GM21825 (cell line): ENCODE measurements at regions not wholly inside any gene's neighbourhood (a gene's known extent, or its start where the extent isn't known, plus 50 kb on each side); places are given as distances from the start of the nearest gene placed in this dataset.
"Not testable (repeated sequence)": the region's sequence is repeated elsewhere in the genome, so short reads cannot be mapped to it uniquely, and the experiment has no call there.

ENCODE experiments used
- ATAC-seq: cut with Tn5 transposase; IDR thresholded peaks from one replicate; pipeline ENCODE4 v1.9.1; 2021; ENCODE audit warnings: mild to moderate bottlenecking, moderate library complexity; ENCODE audit not compliant: unreplicated experiment

DNA sequence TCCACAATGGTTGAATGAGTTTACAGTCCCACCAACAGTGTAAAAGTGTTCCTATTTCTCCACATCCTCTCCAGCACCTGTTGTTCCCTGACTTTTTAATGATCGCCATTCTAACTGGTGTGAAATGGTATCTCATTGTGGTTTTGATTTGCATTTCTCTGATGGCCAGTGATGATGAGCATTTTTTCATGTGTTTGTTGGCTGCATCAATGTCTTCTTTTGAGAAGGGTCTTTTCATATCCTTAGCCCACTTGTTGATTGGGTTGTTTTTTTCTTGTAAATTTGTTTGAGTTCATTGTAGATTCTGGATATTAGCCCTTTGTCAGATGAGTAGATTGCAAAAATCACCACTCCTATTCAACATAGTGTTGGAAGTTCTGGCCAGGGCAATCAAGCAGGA is 287.6 kb upstream of the RASGRP1 start:
- not testable (repeated sequence) for ATAC-seq

DNA sequence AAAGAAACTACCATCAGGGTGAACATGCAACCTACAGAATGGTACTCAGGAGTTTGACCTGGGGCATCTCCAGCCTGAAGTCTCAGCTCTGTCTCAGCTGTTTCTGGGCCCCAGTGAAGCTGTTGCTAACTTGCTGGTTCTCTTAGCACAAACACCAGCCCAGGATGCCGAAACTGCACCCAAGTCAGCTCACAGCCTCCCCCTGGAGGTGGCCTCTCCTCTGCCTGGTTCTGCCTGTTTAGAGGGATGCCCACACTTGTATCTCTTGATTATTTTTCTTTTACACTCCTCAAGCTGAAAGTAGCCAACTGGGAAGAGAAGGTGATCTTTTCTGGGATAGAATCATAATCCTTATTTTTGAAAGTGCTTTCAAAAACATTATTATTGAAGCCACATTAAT is 289.0 kb upstream of the RASGRP1 start:
- ATAC-seq, result no peak

DNA sequence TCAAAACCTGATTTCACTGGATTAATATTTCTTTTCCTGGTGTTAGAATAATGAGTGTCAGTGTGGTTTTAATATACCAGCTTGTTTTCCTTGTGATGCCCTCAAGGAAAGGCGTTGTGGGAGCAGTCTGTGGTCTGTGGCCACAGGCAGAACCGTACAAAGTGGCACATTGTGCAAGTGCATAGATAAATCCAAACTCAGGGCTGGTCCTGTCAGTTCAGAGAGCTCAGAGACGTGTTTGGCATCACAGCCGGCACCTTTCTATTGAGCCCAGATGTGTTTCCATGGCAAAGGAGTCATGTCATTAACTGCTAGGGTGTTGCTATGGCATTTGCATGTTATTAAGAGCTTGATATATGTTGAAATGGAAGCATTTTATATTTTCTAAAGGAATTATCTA is 289.9 kb upstream of the RASGRP1 start:
- no peak for ATAC-seq

DNA sequence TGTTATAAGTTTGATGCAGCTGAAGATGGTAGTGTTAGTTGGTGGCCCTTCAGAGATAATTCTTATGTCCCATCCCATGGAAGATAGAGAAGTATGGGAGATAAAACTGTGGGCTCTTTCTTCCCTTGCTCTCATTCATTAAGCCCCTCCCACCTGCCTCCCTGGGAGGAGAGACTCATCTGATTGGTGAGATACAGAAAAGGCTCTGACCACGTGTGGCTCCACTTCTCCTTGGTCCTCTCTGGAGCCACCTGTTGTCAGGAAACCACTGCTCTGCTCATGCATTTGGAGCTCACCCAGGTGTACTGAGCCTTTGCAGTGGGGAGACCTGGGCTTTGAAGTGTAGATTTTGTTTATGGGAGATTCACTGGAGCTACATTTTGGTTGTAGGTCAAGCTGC is 293.2 kb upstream of the RASGRP1 start:
- ATAC-seq, result no peak

DNA sequence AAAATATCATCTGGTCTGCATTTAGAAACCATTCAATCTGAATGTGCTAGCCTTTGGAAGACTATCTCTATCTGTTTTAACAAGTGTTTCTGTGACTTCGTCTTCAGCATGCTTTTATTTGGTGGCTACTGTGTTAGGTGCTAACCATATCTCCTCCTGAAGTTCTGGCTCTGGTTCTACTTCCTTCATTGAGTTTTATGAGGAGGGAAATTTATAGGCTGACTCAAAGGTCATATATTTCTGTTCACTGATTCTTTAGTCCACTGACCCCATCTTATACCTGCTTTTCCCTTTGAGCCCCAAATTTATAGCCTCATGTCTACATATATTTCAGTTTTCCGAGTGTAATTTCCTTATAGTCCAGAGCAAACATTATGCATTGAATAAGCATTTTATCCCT is 295.0 kb upstream of the RASGRP1 start:
- no peak for ATAC-seq

DNA sequence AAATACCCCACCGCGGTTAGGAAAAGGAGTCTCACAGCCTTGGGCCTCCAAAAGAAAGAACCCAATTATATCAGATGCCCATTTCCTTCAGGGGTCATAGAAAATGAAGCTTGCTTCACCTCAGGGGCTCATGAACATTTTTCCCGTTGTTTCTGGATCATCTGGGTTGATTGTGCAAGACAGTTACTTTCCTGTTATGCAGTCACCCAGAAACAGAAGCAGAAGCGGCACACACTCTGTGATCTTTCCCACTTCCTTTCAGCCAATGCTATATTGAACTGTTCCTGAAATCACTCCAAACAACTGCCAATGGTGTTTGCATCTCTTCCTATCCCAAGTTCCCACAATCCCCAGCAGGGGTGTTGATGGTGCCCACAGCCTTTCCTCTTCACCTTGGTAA is 295.6 kb upstream of the RASGRP1 start:
- no peak for ATAC-seq

DNA sequence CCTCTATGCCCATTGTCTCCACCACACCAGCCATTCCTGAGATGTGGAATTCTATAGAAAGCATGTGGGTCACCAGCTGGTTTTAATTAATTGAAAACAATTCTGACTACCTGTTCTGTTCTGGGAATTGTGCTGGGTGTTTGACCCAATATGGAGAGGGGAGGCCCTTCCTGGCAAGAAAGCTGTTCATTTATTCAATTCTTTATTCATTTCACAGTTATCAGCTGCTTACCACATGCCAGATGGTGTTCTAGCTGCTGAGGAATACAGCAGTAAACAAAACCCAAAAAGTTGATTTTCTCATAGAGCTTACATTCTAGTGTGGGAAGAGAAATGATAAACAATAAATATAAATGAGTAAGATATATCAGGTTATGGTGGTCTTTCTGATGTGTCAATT is 296.1 kb upstream of the RASGRP1 start:
- ATAC-seq, result no peak

DNA sequence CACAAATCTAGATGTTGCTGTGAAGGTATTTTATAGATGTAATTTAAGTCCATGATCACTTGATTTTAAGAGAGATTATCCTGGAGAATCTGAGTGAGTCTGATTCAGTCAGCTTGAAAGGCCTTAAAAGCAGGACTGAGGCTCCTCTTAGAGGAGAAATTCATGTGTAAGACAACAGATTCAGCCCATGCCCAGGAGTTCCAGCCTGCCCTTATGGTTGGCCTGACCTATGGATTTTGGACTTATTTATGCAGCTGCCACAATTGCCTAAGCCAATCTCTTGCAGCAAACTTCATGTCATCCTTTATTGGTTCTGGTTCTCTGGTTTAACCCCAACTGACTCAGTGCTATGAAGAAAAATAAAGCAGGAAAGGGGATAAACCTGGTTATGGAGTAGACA is 296.5 kb upstream of the RASGRP1 start:
- no peak for ATAC-seq

DNA sequence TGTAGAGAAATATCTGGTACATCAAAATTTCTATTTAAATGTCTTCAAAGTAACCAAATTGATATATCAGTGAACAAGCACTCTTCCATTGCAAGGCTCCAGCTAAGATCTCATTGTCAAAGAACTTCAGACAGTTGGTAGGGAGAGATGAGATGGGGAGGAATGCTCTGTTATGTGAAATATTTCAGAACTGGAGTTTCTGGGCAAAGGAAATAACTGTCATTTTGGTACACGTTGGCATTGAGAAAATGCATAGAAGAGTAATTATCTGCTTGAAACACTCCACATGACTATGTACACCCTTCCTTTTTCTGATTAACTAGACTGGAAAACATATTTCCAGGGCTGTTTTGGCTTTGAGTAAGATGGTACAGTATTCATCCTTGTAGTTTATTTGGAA is 297.5 kb upstream of the RASGRP1 start:
- no peak for ATAC-seq

DNA sequence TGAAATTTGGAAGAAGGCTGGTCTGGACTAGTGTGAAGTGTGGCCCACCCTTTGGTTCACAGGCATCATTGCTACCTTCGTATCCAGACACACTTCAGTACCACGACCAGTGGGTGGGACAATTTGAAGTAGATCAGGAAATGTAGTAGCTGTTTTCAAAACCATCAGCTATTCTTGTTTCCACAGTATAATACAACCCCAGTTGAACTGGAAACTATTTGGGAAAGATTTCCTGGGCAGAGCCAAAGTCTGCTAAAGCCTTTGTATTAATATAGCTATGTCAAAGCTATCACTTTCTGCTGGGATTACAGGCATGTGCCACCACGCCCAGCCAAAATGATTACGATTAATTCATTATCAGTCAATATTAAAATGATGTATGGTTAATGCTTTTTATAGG is 298.8 kb upstream of the RASGRP1 start:
- no peak for ATAC-seq

DNA sequence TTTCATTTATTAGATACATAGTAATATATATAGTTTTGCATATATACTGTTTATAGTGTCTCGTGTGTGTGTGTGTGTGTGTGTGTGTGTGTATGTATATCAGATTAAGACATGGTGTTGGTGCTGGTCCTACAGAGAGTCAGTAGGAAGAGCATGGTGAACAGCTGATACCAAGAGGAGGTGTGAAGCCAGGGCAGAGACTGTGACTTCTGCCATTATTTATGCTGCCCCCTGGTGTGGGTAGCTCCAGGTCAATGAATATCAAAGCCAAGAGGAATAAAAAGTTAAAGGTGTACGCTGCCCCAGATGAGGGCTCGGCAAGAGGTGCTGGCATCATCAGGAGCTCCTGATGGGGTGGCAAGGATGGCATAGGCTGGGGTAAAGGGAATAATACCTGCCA is 299.5 kb upstream of the RASGRP1 start:
- ATAC-seq, result no peak

DNA sequence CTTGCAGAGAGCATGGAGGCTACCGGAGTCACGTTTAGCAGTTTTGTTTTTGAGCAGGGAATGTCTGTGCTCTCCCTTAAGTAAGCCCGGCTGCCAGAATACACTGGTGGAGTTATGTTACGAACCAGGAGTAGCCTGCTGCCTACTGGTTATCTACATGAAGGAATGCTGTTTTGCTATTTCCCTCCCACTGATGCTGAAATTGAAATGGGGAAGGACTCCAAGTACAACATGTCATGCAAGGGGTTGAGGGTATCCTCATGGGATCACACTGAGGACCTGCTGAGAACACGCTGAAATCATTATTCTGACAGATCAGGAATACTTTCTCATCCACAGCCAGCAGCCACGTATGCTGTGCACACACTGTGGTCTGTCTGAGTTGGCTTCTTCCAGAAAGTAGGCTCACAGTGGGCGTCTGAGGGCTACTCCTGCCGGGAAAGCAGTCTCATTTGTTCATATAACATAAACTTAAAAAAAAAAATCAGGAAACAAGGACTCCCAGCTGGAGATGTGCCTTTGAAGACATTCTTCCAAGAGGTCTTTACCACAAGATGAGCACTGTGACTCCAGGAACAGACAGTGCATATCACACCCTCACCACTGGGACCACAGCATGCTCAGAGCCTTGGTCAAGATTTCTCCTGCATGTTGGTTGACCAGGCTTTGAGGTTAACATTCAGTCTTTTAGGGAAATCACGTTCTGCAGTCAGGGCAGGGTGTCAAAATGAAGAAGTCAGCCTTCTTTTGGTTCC is 300.4 kb upstream of the RASGRP1 start:
- no peak for ATAC-seq

DNA sequence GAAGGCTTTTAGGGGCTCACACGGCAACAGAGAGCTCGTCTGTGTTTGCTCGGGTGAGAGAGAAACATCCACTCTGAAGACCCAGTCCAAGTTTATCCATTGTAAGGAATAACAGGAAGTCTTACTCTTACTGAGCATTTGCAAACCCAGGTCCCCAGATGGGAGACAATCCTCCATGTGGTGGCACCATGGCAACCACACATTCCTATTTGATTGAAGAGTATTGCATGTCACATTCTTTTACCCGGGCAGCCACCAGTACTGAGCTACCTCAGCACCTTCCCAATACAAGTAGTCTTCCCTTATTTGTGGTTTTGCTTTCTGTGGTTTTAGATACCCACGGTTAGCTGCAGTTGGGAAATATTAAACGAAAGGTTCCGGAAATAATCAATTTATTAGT is 302.9 kb upstream of the RASGRP1 start:
- no peak for ATAC-seq

DNA sequence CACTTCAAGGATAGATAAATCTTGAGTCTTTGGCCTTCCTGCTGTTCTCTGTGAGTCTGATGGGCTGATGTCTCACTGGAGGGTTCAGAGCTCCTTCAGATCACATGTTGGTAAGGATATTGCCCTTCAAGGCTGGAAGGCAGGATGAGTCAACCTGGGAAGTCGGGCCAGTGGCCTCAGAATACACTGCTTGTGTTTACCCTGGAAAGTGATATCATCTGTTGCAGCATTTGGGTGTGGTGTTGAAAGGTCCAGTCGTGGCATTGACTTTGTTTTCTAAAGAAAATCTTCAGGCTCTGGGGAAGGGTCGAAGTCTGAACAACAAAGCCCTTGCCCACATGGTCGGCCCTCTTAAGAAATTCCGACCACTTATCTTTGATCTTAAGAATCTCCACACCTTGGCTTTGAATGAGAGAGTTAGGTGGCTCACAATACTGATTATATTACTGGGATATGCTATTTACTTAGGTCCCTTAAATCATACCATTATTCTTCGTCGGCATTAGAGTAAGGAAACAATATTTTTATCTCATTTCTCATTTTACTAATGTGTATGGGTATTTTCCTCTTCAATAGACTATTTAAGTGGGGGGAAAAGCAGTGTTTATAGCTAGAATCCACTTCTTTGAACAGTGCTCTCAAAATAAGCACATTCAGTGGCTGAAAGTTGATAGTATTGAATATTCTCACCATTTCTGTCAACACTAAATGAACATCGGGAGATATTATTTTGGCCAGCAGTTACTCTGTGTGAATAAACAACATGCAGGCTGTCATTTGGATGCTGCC is 303.9 kb upstream of the RASGRP1 start:
- no peak for ATAC-seq

DNA sequence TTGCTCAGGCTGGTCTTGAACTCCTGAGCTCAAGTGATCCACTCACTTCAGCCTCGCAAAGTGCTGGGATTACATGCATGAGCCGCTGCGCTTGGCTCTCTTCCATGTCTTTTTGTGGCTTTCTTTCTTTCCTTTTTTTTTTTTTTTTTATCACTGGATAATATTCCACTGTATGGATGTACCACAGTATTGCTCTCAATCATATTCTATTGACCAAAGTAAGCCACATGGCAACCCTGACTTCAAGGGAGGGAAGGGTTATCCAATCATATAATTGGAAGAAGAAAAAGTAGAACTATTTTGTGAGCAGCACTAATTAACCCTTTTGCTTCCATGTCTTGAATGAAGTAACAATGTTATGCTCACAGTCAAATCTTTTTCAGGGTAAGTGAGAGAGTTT is 307.0 kb upstream of the RASGRP1 start:
- ATAC-seq, result no peak

DNA sequence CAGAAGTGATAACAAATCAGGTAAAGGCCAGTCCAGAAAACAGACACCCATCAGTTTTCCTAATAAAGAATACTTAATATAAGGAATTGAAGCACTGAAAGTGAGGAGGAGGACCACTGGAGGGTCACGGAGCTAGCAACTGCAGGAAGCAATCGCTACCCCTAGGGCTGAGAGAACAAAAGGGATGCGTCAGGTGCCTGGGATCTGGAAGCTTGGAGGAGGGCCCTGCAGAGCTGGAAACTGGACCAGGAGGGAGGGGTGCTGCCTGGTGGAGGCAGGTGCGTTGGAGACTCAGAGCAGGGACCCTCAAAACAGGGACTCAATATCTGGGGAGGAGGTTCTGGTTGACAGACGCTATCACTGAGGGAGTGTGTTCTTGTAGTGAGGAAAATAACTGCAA is 308.1 kb upstream of the RASGRP1 start:
- ATAC-seq, result no peak

DNA sequence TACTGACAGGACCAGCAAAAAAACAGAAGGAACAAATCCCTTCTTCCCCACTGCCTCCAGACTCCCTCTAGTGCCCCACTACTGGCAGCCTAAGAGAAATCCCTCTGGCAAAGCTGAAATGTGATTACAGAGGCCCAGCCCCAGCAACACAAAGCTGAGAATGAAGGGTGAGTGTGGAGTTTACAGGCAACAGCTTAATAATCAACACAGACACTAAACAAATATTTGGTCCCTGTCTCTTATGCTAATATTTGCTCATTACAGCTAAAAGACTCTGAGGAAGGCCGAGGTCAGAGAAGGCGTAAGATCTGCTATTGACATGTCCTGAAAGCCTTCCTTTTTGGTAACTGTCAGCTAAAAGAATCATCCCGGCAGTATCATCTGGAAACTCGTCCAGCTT is 308.5 kb upstream of the RASGRP1 start:
- no peak for ATAC-seq

DNA sequence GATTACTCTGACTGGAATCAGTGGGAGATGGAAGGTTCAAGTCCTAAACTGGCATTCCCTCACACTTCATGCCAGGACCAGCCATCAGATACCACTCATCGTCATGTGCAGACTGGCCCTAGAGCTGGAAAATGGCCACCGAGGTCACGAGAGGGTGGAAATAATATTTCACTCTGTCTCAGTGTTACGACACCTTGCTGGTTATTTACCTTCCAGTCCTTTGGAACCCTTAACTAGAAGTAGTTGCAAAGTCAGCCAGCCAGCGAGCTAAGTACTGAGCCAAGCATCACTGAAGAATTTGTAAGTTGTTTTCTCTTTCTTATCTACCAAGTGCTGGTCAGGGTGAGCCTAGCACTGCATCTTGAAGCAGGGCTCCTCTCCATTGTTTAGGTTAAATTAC is 309.9 kb upstream of the RASGRP1 start:
- no peak for ATAC-seq

DNA sequence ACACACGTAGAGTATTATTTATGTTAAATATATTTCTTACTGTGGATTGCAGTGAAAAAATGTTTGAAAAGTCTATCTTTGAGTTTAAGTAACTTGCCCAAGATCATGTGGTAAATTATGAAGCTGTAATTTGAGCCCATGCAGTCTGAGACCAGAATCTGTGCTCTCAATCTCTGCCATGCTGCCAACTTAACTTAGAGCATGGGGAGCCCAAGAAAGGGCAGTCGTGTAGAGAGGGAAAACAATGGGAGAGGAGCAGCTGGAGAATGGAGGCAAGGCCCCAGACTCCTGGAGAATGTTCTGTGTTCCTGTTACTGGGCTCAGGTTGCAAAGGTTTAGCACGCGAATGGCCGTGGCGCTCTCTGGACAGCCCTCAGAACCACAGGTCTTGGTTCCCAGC is 311.6 kb upstream of the RASGRP1 start:
- ATAC-seq, result no peak

DNA sequence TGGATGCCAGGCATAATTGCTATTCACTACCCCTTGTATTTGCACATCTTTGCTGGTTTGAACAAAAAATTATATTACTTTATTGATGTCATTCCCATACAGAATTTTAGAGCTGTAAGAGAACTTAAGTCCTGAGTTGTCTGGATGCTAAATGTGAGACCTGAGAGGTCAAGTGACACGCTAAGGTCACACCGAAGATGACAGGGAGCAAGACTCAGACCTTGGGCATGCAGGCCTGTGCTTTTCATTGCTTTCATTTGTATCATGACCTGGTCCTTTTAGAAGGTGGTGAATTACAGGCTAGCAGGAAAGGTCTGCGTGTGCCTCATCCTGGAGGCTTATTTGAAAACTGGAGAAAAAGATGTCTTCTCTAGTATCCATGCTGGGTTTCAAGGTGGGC is 312.0 kb upstream of the RASGRP1 start:
- ATAC-seq, result no peak

DNA sequence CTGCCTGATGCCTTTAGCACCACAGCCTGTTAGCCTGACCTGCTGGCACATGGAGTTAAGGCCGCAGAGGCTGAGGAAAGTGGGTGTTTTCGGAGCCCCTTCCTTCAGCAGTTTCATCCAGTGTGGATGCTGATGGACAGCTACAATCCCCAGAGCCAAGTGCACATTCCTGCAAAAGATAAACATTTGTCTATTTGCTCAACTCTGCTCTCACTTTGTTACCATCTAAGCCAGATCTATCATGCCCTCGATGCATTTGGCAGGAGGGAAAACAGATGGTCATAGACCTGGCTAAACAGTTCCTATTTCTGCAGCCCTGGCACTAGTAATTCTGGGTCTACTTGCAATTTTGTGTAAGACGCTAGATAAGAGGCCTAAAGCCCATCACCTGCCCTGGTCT is 312.9 kb upstream of the RASGRP1 start:
- ATAC-seq, result no peak

DNA sequence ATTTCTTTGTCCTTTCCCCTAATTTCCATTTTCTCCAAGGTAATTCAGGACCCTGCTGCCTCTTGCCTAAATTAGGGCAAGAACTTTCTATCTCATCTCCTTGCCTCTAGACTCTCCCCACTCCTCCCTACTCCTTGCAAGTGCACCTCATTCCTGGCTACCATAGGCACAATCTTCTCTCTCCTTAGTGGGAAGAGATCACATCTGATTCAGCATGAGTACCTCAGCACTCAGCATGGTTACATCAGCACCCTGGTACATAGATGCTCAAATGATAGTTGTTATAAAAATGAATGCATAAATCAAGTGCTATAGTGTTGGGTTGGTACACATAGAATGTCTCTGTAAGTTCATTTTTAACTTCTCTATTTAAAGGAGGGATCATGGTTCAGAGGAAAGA is 313.4 kb upstream of the RASGRP1 start:
- no peak for ATAC-seq

DNA sequence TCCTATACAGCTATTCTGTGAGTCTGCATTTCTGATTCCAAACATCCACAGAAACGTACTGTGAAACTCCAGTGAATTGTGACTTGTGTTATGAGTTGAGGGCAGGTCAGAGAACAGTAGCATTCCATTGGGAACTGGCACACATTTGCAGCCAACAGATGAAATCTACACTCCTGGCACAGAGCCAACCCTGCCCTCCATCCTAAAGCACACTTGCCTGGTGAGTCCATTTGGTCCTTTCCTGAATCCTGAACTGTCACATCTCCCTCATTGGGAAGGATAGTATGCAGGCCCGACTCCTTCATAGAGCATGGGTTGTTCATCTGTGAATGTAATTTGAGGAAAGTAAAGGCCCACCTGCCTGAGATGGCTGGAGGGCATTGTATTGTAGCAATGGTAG is 314.3 kb upstream of the RASGRP1 start:
- no peak for ATAC-seq
